ENCODE measurements at regions not wholly inside any gene's neighbourhood (a gene's known extent, or its start where the extent isn't known, plus 50 kb on each side); places are given as distances from the start of the nearest gene placed in this dataset.
"Not testable (repeated sequence)": the region's sequence is repeated elsewhere in the genome, so short reads cannot be mapped to it uniquely, and the experiment has no call there.

DNA sequence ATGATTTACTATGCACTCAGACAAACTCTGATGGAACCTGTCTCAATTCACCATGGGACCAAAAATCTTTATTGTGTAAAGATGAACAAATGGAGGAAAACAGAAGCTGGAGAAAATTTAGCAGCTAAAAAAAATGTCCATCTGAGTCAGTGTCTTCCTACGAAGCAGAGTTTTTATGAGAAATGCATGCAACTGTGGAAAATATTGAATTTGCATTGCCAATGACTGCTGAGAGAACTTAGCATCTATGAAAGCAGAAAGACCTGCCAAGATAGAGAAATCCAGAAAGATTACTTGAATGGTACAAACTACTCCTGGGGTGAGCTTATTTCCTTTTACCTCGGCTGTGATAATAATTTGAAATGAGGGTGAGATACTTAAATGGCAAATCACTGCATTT is 289.7 kb upstream of the GCFC2 start:
- DNase-seq (ENCODE audit: low spot score) = no peak

DNA sequence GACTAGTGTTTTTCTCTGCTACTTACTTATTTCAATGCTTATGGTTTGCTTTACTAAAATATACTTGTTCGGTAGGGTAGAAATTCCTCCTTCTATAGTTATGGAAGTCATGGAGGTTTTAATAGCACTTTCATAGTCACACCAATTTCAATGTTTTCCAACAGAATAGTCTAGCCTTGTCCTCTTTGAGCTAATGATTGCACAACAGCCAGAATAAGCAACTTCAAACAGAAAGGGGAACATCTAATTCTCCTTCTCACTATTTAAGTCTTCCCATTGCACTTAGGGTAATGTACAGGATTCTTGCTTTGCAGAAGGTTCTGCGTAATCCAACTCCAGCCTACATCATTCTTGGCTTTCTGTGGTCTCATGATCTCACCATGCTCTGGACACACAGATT is 287.7 kb upstream of the GCFC2 start:
- no peak for DNase-seq (ENCODE audit: low spot score)

DNA sequence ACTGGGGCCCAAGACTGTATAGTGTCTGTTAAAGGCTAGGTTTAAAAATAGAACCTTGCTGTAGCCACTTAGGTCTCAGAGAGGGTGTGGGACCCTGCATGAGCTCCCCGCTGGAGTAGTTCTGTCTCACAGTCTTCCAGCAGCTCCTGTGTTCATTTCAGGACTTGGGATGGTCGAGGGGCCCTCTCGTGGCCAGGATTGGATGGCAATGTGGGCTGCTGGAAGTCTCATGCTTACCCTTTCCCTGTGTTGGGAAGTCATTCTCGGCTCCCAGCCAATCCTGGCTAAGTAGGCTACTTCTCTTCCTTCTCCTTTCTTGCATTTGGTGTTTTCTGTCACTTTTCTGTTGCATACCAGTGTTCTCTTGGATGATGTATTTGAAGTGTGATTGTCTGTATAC is 284.0 kb upstream of the GCFC2 start:
- no peak for DNase-seq (ENCODE audit: low spot score)

DNA sequence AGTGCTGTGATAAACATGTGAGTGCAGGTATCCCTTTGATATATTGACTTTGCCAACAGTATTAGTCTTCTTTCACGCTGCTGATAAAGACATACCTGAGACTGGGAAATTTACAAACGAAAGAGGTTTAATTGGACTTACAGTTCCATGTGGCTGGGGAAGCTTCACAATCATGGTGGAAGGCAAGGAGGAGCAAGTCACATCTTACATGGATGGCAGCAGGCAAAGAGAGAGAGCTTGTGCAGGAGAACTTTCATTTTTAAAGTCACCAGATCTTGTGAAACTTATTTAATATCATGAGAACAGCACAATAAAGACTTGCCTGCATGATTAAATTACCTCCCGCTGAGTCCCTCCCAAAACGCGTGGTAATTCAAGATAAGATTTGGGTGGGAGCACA is 277.9 kb upstream of the GCFC2 start:
- not testable (repeated sequence) for DNase-seq (ENCODE audit: low spot score)

DNA sequence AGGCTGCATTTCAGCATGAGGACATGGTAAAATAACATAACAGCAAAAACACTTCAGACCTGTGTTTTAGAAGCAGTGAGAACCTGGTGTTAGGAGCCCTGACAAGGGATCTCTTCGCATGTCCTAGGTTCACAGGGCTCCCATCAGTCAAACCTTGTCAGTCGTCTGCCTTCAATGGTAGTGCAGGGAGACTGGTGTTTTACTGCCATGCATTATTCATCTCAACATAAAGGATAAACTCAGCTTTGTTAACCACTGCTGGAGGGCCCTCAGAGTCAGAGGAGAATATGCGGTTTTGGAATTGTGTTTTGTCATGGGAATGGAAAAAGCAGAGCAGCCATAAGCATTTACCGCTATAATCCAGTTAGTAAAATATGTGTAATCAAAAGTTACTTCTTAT is 275.9 kb upstream of the GCFC2 start:
- no peak for DNase-seq (ENCODE audit: low spot score)

DNA sequence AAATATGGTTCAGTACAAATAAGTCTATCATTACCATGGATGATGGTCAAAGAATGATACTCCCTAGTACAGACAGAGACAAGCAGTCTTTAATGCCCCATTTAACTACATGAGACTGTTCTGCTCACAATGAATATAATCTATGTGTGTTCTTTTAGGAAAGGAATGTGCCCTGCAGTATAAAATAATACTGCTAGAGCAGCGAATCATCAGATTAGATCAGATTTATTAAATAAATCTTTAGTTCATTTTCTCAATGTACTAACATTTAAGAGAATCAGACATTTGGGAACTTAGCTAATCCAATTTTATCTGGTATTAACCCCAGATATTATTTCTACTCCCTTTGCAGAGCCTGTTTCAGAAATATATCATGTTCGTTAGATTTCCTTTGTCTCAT is 272.0 kb upstream of the GCFC2 start:
- DNase-seq (ENCODE audit: low spot score) = no peak

DNA sequence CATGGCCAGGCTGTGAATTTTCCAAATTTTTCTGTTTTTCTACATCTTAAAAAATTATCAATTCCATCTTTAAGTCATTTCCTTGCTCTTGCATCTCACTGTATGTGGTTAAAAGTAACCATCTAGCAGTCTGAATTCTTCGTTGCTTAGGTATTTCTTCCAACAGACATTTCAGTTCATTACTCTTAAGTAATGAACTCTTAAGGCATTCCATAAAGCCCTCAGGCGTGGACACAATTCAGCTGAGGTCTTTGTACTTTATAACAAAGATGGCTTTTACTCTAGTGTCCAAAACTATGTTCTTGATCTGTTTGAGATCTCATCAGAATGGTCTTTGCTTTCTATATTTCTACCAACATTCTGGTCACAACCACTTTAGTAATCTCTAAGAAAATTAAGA is 253.9 kb upstream of the GCFC2 start:
- no peak for DNase-seq (ENCODE audit: low spot score)

DNA sequence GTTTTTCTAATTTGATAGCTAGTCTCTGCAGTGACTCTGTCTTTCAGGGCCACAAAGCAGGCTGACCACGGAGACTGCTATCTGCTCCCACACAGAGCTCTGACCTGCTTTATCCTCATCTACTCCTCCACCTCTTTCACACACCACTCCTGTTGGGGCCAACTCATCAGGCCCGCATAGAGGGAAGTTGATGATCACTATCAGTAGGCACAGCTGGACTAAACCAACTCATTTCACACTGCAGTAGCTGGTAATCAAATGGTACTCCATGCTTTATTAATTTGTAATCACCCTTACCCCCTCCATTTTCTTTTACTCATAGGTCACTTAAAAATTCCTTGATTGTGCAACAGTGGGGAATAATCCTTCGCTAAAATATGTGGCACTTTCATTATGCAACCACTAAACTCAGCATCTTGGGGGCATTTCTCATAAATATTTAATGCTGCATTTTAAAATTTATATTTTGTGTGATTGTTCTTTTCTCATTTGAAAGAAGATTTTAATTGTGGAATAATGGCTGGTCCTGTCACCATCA is 249.8 kb upstream of the GCFC2 start:
- no peak for DNase-seq (ENCODE audit: low spot score)

DNA sequence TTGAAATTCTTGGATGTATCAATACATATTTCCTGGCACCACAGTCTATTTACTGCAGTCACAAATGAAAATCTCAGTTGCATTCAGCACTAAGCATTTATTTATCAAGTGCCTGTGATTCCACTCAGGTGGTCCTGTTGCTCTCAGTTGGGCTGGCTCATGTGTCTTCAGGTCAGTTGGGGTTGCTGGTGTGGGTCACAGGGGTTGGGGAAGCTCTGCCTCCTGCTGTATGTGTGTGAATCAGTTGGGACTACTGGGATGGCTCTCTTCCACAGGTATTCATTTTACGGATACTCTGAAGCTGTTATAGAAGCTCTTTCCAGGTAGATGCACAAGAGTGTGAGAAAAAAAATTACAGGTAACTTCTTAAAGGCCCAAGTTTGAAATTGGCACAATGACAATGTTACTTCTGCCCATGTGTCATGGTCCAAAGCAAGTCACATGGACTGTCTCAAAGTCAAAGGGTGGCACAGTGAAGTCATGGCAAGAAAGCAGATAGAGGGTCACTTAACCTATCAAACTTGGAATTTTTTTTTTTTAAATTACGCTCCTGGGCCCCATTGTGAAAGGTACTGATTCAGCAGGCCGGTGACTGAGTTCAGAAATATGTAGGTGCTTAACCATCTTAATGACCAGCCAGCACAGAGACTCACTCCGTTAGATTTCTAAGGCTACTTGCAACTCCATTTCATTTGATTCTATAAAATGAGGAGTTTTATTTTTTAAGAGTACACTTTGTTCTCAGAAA is 249.2 kb upstream of the GCFC2 start:
- no peak for DNase-seq (ENCODE audit: low spot score)

DNA sequence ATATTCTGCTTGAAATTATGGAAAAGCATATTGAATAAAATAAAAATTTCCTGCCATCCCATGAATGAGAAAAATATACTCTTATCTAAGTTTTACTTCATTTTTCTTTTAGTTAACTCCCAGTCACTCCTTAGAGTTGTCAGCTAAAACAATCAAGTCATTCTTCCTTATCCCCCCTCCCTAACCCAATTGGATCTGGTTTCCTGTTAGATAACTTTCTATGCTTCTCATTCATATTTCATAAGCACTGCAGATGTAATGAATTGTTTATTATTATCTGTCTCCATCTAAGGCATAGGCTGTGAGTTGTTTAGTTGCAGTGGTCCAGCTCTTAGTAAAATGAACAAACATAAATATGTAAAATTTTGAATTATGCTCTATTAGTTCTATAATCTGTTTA is 244.0 kb upstream of the GCFC2 start:
- DNase-seq (ENCODE audit: low spot score) = no peak

DNA sequence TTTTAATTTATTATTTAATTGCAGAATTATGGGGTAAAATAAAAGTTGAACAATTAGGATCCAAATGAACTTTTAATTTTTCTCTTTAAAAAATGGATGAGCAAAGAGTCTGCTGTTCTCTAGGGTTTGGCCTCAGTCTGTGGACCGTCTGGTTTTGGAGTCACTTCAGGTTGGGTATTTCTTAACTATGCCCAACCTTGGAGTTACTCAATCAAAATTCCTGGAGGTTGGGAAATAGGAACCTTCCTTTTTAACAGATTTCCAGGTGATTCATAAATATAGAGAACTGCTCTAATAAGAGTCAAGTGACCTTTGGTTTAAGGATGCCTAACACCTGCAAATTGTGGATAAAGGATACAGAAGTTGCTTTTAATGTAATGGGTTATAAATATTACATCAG is 241.5 kb upstream of the GCFC2 start:
- DNase-seq (ENCODE audit: low spot score) = no peak

DNA sequence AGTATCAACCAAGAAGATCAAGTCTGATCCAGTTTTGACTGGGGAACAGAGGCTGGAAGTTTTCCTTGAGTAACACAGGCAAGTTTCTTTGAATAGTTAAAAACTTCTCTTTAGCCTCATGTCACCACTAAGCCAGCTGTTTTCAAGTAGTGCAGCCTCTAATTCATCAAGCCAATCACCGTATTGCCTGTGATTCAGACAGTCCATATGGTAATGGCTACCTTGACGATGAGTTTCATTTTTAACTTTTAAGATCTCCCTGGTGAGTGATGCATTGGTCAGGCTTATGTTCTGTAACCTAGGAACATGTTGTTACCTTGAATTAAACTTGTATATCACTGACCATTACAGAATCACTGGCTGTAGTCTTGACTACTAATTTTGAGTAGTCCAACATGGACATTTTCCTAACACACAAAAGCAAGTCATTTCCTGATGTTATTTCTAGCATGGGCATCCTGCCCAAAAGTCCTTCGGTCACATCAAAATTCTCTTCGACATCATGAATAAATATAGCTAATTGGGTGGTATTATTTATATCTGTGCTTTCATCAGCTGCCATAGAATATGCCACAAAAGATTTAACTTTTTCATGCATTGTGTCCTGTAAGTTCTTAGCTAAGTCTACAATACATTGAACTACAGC is 238.8 kb upstream of the GCFC2 start:
- no peak for DNase-seq (ENCODE audit: low spot score)

DNA sequence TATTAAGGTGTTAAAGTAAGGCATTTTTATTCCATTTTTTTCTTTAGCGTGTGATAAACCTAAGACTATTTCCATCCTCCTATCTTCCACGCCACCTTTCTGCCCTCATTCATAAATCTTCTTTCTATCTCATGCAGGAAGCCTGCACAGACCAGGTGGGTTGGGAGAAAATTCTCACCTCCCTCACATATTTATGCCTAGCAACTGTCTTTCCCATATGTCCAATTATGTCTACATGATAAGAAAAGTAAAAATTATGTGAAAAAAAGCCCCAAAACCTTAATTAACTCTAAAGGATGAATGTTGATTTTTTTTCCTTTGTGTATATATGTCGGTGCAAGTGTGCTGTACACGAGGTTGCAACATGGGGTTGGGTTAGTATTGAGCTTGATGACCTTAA is 225.6 kb upstream of the GCFC2 start:
- DNase-seq (ENCODE audit: low spot score) = no peak

DNA sequence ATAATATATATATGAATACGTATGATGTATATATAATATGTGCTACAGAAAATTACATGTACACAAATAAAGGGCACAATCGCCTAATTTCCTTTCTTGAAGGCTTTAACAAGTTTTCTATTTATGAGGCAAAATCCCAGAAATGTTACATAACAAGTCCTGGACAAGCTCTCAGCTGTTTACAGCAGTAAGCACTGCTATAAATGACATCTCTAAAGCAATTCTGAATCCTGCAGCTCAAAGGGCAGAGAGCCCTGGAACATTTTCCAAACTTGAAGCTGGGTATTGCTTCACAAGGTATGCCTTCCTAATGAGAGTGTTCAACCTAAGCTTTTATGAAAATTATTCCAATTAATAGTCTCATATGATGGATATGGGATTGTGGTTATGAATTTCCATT is 222.3 kb upstream of the GCFC2 start:
- DNase-seq (ENCODE audit: low spot score) = no peak

DNA sequence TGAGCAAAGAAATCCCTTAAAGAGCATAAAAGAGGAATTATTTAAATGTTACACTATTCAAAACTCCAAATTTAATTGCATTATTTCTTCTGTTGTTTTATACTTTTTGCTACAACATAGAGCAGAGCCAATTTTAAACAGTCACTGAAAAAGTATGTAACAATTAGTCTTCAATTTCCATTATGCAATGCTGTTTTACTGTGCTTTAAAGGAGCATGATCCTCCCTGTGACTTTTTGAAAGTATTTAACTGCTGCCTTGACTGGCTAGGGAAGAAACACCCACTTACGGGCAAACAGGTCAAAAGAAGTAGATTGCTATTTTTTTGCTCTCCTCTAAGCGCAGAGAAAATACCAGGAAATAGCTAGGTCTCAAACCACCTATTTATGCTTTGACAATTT is 217.4 kb upstream of the GCFC2 start:
- DNase-seq (ENCODE audit: low spot score) = no peak

DNA sequence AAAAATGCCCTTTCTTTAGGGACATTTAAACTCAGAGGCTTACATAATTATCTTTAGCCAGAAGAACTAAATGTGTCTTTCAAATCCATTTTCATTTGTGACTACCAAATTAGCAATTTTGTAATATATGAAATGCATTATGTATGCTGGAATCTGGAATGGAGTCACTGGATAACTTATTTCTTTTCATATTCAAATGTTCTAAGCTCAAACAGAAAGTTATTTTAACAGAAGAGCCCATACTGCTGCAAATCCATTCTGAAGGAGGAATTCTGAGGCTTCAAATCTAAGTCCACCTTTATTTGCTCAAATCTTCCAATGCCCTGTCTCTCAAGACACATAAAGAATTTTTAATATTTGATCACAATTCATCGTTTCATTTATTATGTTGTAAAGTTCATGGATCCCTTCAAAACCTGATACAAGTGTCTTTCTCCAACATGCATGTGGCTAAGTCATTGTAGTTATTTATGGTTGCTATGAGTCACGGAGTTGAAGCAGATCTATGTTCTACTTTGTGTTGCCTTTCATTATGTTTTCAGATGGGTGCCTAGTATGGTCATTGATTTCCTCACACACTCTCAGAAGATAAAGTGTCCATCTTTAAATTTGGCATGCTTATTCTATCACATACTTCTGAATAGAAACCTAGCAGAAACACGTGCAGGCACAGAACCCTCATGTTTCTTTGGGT is 214.8 kb upstream of the GCFC2 start:
- DNase-seq (ENCODE audit: low spot score) = no peak

DNA sequence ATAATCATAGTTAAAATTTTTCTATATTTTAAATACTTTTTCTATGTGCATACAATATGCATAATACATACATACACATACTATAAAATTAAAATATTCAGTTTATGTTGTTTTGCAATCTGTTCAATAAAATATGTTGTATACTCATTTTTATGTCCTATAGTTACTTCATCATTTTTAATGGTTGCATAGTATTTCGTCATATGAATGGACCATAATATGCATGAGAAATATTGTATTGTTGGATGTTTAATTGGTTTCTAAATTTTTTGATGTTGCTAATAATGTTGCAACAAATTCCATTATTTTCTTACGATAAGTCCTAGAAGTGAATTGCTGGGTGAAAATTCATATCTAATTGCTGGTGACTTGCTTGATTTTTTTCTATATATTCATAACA is 211.5 kb upstream of the GCFC2 start:
- DNase-seq (ENCODE audit: low spot score) = no peak

DNA sequence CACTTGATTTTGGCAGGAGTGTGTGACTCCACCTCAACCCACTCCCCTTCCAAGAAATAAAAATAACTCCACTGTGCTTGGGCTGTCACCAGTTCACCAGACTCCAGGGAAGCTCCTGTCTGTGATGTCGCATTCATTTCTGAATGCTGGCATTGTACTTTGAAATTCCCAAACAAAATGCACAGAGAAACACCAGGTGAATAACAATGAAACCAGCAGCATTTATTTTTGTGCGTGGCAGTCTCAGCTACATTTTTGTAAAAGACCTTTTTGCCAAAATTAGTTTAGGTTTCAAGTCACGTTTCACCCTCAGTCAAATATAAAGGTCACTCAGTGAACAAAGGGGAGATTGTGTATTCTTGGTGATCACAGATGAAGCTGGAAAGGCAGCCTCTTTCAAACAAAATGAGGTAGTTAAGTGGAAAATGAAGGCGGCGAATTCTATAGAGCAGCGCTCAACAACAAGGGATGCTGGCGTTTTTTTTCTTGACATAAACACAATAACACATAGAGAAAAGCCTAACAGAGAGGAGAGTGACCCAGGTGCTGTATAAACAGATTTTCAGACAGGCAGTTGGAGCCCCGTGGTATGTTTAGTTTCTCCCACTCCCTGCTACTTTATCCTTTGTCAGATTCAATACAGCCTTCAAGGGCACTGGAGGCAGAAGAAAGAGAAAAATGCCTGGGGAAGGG is 210.3 kb upstream of the GCFC2 start:
- DNase-seq (ENCODE audit: low spot score) = no peak

DNA sequence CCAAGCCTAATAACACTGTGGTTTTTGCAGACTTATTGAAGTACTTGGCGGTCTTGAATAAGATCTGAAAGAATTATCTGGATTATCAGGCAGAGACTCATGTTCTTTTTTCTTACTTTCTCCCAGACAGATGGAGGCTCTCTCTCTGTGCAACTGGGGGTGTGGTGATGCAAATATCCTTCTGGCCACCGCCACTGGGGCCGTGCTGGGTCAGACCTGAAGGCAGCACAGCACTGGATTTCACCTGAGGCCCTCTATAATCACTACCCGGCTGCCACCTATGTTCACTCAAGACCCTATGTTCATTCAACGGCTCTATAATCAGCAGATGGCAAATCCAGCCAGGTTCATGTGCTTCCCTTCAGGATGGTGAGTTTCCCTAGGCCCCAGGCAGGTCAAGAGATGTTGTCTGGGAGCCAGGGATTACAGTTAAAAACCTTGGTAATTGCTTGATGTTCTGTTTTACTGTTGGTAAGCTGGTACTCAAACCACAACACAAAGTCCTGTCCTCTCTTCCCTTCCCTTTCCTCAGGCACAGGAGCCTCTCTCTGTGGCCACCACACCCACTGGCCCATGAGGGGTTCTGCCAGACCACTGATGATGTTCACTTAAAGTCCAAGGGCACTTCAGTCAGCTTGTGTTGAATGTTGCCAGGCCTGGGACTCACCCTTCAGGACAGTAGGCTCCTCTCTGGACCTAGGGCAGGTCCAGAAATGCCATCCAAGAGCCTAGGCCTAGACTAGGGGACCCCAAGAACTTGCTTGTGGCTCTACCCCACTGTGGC is 205.3 kb upstream of the GCFC2 start:
- no peak for DNase-seq (ENCODE audit: low spot score)

DNA sequence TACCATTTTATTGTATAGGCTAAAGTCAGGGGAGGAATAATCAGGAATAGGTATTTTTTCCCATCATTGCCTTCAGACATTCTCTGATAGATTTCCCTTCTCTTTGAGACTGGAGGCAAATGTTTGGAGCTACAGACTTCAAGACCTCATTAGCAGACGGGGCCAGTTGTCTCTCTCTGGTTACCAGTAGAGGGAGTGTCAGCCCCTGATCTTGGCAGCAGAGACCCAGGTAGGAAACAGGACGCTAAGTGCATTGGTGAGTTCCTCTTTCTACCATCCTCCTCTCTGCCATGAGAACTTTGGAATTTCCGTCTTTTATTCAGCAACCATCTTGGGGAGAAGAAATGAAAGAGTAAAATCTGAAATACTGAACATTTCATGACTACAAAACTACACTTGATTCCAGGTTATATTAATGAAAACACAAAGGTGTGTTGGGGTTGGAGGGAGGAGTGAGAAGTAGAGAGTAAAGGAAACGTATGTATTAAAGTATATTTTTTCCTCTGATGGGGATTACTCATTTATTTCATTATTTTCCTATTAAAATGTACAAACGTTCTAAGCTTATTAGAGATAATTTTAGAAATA is 186.2 kb upstream of the GCFC2 start:
- no peak for DNase-seq (ENCODE audit: low spot score)

DNA sequence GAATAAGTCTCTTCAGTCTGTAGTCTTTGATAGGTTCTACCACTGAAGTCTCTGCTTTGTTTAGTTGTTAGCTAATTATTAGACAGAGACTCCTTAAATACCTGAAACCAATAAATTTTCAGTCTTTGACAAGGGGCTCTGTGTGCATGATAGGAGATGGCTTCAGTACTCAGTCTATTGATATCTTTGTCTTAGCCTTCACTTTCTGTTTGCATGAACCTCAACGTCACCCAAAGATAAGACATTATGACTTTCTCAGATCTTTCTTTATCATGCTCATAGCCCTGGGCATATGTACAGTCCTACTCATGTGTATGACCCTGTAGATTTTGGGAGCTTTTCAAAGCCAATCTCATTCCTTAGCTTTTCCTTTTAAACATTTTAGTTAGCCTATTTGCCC is 183.5 kb upstream of the GCFC2 start:
- DNase-seq (ENCODE audit: low spot score) = no peak

All from AG08396 (cell line).